SH-SY5Y (cell line): ENCODE measurements at regions not wholly inside any gene's neighbourhood (a gene's known extent, or its start where the extent isn't known, plus 50 kb on each side); places are given as distances from the start of the nearest gene placed in this dataset.

ENCODE experiments used
- GATA2 ChIP-seq: IDR thresholded peaks from 2 replicates; pipeline ENCODE4 v1.6.1; 2011; ENCODE audit warnings: mild to moderate bottlenecking, low read depth, low read length
- GATA3 ChIP-seq: IDR thresholded peaks from 2 replicates; pipeline ENCODE4 v1.6.1; 2011; ENCODE audit warnings: low read depth, mild to moderate bottlenecking, low read length, moderate library complexity

DNA sequence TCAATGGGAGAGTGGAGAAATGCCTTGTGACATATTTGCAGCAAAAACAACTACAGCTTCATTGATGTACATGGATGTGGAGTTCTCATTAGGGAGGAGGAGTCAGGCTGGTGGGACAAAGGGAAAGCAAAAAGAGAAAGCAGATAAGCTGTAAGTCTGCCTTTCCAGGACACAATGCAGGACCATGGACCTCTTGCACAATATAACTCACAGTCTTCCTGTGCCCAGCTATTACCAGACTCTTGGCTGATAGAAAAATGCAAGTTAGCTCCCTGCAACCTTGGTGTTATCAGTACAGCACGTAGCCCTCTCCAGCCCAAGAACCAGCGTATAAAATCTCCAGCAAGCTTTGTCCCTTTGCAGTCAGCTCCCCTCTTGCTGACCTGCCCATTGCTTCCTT, 232.3 kb downstream of the NFATC2 start:
- TF ChIP-seq GATA2 (no peak), GATA3 (no peak)
